ENCODE measurements at regions not wholly inside any gene's neighbourhood (a gene's known extent, or its start where the extent isn't known, plus 50 kb on each side); places are given as distances from the start of the nearest gene placed in this dataset.
"Not testable (repeated sequence)": the region's sequence is repeated elsewhere in the genome, so short reads cannot be mapped to it uniquely, and the experiment has no call there.

- no peak overlapping the region for H3K4me3 ChIP-seq (ENCODE audit: low read depth, low read length)
- peak; percentile 2 for DNase-seq (ENCODE audit: low read depth)
- TF ChIP-seq CTCF (IDR thresholded peaks at IDR 0.05; ENCODE audit: insufficient read depth, low read depth, low read length), result no peak
Measured at GRCh38 chr4:189835505-189835904, 105.2 kb upstream of the FRG1 start.

DNA sequence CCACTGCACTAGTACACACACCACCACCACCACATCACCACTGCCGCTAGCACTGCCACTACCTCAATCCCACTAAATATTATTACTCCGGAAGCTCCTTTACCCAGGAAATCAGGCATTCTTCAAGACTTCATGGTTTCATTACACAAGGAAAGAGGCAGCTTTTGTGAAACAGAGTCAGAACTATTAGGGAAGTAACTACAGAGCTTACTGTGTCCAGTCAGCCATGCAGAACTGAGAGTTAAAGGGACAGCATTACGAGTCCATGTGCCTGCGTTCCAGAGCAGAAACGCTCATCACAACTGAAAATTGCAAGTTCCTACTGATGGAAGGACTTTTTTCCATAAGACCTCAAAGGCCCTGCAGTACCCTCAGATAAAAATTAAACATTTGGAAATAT is 103.2 kb upstream of the FRG1 start:
- no peak overlapping the region for H3K4me3 ChIP-seq (ENCODE audit: low read depth, low read length)
- DNase-seq (ENCODE audit: low read depth), result no peak
- no peak for TF ChIP-seq CTCF (IDR thresholded peaks at IDR 0.05; ENCODE audit: insufficient read depth, low read depth, low read length)

- no peak for DNase-seq (ENCODE audit: low read depth)
- TF ChIP-seq CTCF (IDR thresholded peaks at IDR 0.05; ENCODE audit: insufficient read depth, low read depth, low read length), result no peak
- H3K4me3 ChIP-seq (ENCODE audit: low read depth, low read length), result no peak overlapping the region
Measured at GRCh38 chr4:189838821-189839497, 101.7 kb upstream of the FRG1 start.

- no peak for DNase-seq (ENCODE audit: low read depth)
- no peak overlapping the region for H3K4me3 ChIP-seq (ENCODE audit: low read depth, low read length)
- TF ChIP-seq CTCF (IDR thresholded peaks at IDR 0.05; ENCODE audit: insufficient read depth, low read depth, low read length), result no peak
Measured at GRCh38 chr4:189840356-189840755, 100.3 kb upstream of the FRG1 start.

GRCh38 chr4:189843413-189844009 is 97.2 kb upstream of the FRG1 start:
- no peak for TF ChIP-seq CTCF (IDR thresholded peaks at IDR 0.05; ENCODE audit: insufficient read depth, low read depth, low read length)
- DNase-seq (ENCODE audit: low read depth), result no peak
- H3K4me3 ChIP-seq (ENCODE audit: low read depth, low read length), result no peak overlapping the region

DNA sequence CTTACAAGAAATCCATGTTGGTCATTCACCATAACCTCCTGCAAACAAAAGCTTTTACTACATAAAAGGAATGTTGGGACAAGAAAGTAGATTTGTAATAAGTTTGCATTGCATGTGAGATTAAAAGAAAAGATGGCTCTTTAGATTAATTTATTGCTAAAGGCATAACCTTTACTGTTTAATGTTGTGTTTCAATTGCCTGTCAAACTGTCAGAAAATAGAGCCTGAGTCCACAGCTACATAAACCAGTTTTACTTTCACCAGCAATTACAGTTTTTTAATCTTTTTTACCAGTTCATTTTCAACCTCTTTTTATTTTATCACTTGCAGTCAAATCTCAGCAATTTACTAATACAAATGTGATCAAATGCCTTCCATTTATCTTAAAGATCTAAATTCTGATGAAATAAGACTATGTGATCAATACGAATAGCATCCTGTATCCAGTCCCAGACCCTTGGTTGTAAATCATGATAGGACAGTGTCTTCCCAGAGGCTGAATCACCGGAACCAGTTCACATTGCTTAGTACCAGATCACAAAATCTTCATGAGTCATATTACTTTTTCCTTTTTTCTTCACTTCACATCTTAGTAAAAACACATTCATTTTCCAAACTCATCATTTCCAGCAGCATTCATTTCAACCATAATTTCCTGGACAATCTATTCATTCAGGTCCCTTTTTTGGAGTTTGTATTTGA is 95.4 kb upstream of the FRG1 start:
- no peak for TF ChIP-seq CTCF (IDR thresholded peaks at IDR 0.05; ENCODE audit: insufficient read depth, low read depth, low read length)
- H3K4me3 ChIP-seq (ENCODE audit: low read depth, low read length), result no peak overlapping the region
- peak; percentile 16 for DNase-seq (ENCODE audit: low read depth)

GRCh38 chr4:189846094-189846493 is 94.6 kb upstream of the FRG1 start:
- DNase-seq (ENCODE audit: low read depth); H3K4me3 ChIP-seq (ENCODE audit: low read depth, low read length): not testable (repeated sequence)

- DNase-seq (ENCODE audit: low read depth); H3K4me3 ChIP-seq (ENCODE audit: low read depth, low read length): not testable (repeated sequence)
Measured at GRCh38 chr4:189846608-189847007, 94.1 kb upstream of the FRG1 start.

DNA sequence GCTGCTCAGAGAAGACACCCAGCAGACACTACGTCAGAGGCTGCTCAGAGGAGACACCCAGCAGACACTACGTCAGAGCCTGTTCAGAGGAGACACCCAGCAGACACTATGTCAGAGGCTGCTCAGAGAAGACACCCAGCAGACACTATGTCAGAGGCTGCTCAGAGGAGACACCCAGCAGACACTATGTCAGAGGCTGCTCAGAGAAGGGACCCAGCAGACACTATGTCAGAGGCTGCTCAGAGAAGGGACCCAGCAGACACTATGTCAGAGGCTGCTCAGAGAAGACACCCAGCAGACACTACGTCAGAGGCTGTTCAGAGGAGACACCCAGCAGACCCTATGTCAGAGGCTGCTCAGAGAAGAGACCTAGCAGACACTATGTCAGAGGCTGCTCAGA is 92.0 kb upstream of the FRG1 start:
- H3K4me3 ChIP-seq (ENCODE audit: low read depth, low read length); DNase-seq (ENCODE audit: low read depth): not testable (repeated sequence)
